ENCODE measurements at regions not wholly inside any gene's neighbourhood (a gene's known extent, or its start where the extent isn't known, plus 50 kb on each side); places are given as distances from the start of the nearest gene placed in this dataset.

DNA sequence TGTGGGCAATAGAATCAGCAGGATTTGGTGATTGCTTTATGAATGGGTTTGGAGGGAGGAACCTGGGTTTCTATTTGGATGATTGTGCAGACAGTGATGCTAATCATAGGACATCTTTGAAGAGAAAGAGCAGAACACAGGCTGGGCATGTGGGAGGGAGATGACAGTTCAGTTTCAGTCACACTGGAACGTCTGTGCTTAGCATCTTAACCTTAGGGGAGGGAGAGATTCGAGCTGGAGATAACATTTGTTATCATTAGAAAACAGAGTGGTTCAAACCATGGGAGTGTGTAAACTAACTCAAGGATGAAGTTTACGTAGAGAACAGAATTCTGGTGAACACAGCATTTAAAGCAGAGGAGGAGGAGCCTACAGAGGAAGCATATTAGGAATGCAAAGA, 138.6 kb upstream of the PPP2R2B start:
- DNase-seq: no peak
- ATAC-seq: no peak
- no peaks in the 10 kb centered on the region for H3K36me3 ChIP-seq
- no peak overlapping the region for H3K4me3 ChIP-seq
- intact Hi-C loops (cut with DNase I): no loop called here
- no peaks in the 10 kb centered on the region for H3K4me1 ChIP-seq
- H3K27ac ChIP-seq: no peak overlapping the region
- TF ChIP-seq, protein P1, sequence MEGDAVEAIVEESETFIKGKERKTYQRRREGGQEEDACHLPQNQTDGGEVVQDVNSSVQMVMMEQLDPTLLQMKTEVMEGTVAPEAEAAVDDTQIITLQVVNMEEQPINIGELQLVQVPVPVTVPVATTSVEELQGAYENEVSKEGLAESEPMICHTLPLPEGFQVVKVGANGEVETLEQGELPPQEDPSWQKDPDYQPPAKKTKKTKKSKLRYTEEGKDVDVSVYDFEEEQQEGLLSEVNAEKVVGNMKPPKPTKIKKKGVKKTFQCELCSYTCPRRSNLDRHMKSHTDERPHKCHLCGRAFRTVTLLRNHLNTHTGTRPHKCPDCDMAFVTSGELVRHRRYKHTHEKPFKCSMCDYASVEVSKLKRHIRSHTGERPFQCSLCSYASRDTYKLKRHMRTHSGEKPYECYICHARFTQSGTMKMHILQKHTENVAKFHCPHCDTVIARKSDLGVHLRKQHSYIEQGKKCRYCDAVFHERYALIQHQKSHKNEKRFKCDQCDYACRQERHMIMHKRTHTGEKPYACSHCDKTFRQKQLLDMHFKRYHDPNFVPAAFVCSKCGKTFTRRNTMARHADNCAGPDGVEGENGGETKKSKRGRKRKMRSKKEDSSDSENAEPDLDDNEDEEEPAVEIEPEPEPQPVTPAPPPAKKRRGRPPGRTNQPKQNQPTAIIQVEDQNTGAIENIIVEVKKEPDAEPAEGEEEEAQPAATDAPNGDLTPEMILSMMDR (IDR thresholded peaks at IDR 0.05): no peak
- TF ChIP-seq POLR2A (IDR thresholded peaks at IDR 0.05): no peak
- no peaks in the 10 kb centered on the region for H3K27me3 ChIP-seq
- 4 to 15% (median 8%) methylated on average over 3 of the region's 3 CpGs for WGBS, 4 donors
- no peaks in the 10 kb centered on the region for H3K9me3 ChIP-seq

DNA sequence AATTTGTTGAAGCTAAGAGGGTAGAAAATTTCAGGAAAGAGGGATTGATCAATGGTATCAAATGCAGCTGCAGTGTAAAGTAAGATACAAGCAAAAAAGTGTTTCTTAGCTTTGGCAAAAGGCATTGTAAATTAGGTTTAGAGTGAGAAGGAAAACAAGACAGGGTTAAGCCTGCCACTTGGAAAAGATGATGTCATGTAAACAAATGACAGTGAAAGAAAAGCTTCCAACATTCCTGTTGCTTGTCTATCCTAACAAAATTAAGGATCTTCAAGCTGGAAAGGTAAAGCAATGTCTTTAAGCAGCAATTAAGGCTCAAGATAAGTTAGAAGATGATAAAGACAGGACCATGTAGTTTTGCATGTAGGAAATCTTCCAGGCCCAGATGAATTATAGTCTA, 139.1 kb upstream of the PPP2R2B start:
- no peak overlapping the region for H3K27ac ChIP-seq
- H3K27me3 ChIP-seq: no peaks in the 10 kb centered on the region
- TF ChIP-seq POLR2A (IDR thresholded peaks at IDR 0.05): no peak
- TF ChIP-seq, protein P1 (IDR thresholded peaks at IDR 0.05): no peak
- no peak overlapping the region for H3K4me3 ChIP-seq
- H3K4me1 ChIP-seq: no peaks in the 10 kb centered on the region
- intact Hi-C loops (cut with DNase I): no loop called here
- DNase-seq (no peak), ATAC-seq (no peak)
- H3K9me3 ChIP-seq: no peaks in the 10 kb centered on the region
- no peaks in the 10 kb centered on the region for H3K36me3 ChIP-seq

DNA sequence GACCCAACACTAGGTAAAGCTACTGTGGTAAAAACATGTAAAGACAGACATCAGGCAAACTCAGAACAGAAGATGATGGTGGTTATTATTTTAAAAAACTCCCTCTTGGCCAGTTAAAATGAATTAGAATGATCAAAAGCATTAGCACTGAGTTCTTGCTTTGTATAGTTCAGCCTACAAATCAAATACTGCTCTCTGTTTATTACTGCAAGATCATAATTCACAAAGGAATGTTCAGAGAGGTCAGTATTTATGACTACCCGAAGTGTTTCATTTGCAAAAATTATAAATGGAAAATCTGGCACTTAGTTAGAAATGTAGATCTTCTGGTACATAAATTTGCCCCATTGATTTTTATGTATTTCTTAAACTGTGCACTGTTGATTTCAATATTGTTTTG, 140.3 kb upstream of the PPP2R2B start:
- no peaks in the 10 kb centered on the region for H3K36me3 ChIP-seq
- TF ChIP-seq, protein P1 (IDR thresholded peaks at IDR 0.05): no peak
- no peak for TF ChIP-seq POLR2A (IDR thresholded peaks at IDR 0.05)
- intact Hi-C loops (cut with DNase I): no loop called here
- no peaks in the 10 kb centered on the region for H3K27me3 ChIP-seq
- H3K4me3 ChIP-seq: no peak overlapping the region
- no peak overlapping the region for H3K27ac ChIP-seq
- 57 to 73% (median 69%) methylated on average over 1 of the region's 1 CpG for WGBS, 4 donors
- ATAC-seq (no peak), DNase-seq (no peak)
- H3K4me1 ChIP-seq: no peaks in the 10 kb centered on the region
- H3K9me3 ChIP-seq: no peaks in the 10 kb centered on the region

DNA sequence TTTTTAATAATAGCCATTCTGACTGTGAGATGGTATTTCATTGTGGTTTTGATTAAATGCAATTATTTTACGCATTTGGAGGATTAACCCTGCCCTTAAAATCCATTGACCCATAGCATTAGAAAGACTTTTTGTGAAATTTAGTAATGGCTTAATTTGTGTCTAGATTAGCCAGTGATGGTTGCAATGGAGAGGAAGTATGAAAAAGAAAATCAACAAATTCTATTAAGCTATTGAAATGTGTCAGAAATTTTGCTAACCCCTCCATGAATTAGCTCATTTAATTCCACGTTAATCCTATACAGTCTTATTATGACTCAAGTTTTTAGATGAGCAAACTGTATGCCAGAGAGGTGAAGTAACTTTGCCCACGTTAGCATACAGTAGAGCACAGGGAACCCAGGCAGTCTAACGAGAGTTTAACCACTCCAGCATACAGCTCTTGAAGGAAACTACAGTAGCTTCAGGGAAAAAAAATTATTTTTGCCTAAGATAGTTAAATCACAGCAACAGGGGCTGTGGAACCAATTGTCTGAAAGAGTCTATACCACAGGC, 158.2 kb upstream of the PPP2R2B start:
- WGBS, 4 donors: 76 to 78% (median 77%) methylated on average over 4 of the region's 4 CpGs
- H3K36me3 ChIP-seq: no peaks in the 10 kb centered on the region
- H3K4me3 ChIP-seq: no peak overlapping the region
- TF ChIP-seq, protein P1 (IDR thresholded peaks at IDR 0.05): no peak
- TF ChIP-seq POLR2A (IDR thresholded peaks at IDR 0.05): no peak
- peaks cover 0 to 5% (median 0%) of the 10 kb centered on the region in 9 donors for H3K27me3 ChIP-seq
- no peak for ATAC-seq
- no peak for DNase-seq
- H3K27ac ChIP-seq: no peak overlapping the region
- no peaks in the 10 kb centered on the region for H3K4me1 ChIP-seq
- peaks cover 0 to 4% (median 0%) of the 10 kb centered on the region in 12 donors for H3K9me3 ChIP-seq
- intact Hi-C loops (cut with DNase I): no loop called here
